ENCODE measurements at regions not wholly inside any gene's neighbourhood (a gene's known extent, or its start where the extent isn't known, plus 50 kb on each side); places are given as distances from the start of the nearest gene placed in this dataset.

- no peak for FAIRE-seq
Observed at GRCh38 chr3:180829409-180830405, 82.8 kb upstream of the FXR1 start.

GRCh38 chr3:180835501-180835900, 77.0 kb upstream of the FXR1 start:
- no peak for FAIRE-seq

DNA sequence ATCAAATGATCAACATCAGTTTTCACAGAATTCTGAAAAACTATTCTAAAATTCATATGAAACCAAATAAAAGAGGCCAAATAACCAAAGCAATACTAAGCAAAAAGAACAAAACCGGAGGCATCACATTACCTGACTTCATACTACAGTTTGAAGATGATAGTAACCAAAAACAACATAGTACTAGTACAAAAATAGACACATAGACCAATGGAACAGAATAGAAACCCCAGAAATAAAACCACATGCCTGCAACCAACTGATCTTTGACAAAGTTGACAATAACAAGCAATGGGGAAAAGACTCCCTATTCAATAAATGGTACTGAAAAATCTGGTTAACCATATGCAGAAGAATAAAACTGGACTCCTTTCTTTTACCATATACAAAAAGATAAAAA, 75.7 kb upstream of the FXR1 start:
- no peak for FAIRE-seq

DNA sequence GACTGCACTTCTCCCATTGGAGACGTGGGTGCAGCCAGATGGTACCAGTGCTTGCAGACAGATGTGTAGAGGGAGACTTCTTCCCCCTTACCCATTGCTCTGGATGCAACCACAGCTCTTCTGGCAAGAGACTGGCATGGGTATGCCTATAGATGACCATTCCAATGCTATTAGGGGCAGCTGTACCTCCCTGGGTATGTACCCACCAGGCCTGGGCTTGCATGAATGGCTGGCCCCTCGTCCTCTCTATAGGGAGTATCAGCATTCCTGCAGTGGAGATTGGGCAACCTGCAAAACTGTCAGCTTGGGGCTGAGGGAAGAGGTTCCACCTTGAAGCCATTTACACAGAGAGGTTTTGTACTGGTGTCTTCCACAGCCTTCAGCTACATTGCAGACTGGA, 57.6 kb upstream of the FXR1 start:
- FAIRE-seq, result no peak

DNA sequence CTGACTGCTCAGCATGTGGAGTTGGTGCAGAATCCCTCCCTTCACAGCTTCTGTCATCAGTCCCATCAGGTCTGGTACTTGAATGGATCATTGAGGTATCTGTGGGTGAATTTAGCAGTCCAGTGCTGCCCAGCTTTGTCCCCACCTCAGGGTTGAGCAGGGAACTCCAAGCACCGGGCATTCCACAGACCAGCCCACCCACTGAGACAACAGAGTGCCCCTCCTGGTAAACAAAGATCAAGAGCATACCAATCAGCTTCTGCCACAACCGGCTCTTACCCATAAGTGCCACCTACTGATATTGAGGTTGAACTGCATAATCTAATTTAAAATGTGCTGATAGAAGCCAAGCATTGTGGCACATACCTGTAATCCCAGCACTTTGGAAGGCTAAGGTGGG, 57.1 kb upstream of the FXR1 start:
- FAIRE-seq, result no peak

GRCh38 chr3:180855956-180856355, 56.5 kb upstream of the FXR1 start:
- no peak for FAIRE-seq

DNA sequence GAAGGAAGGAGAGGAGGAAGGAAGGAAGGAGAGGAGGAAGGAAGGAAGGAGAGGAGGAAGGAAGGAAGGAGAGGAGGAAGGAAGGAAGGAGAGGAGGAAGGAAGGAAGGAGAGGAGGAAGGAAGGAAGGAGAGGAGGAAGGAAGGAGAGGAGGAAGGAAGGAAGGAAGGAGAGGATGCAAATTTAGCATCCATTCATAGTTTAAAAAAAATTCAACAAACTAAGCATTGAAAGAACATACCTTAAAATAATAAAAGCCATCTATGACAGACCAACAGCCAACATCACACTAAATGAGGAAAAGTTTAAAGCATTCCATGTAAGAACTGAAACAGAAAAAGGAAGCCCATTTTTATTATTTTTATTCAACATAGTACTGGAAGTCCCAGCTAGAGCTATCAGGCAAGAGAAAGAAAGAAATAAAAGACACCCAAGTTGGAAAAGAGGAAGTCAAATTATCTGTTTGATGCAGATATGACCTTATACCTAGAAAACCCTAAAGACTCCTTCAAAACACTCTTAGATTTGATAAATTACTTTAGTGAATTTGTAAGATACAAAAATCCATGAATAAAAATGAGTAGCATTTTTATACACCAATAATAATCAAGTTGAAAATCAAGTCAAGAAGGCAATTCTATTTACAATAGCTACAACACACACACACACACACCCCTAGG, 52.2 kb upstream of the FXR1 start:
- no peak for FAIRE-seq

Data from endometrium (tissue), 2 donors.